ENCODE measurements at regions not wholly inside any gene's neighbourhood (a gene's known extent, or its start where the extent isn't known, plus 50 kb on each side); places are given as distances from the start of the nearest gene placed in this dataset.

GRCh38 chr17:53934931-53935330 lies 112.2 kb downstream of the KIF2B start:
- no peak for TF ChIP-seq GATA2 (IDR thresholded peaks at IDR 0.05; ENCODE audit: low read depth, low read length)
- no peak for TF ChIP-seq GATA3 (IDR thresholded peaks at IDR 0.05; ENCODE audit: low read depth, low read length)
